ENCODE measurements at regions not wholly inside any gene's neighbourhood (a gene's known extent, or its start where the extent isn't known, plus 50 kb on each side); places are given as distances from the start of the nearest gene placed in this dataset.

DNA sequence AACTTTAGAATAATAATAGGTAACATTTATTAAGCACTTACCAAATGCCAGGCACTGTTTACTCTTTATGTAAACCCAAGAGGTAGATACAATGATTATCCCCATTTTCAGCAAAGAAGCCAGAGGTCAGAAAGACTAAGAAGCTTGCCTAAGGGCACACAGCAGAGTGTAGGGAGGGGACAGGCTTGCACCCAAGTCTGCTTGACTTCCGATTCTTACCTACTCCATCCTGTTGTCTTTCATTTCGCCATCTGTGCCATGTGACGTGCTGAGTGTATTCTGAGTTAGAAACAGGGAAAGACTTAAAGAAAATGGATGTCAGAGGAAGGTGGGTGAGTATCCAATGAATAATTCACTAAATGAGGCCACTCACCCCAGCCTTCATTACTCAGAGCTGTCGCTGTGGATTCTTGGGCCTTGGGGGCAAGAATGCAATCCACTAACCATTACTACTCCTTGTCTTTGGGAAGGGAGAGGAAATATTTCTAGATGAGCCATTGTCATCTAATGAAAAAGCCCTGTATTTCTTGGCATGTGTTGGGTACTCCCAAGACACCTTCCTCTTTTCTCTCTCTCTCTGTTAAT, 76.4 kb upstream of the BCL11A start:
- Histone ChIP-seq H3K4me1 (ENCODE audit: insufficient read depth) (no peaks in the 10 kb centered on the region), H3K9me2 (ENCODE audit: insufficient read depth) (no peaks in the 10 kb centered on the region), H3K9me3 (ENCODE audit: low read depth) (no peaks in the 10 kb centered on the region), H3K79me2 (ENCODE audit: insufficient read depth) (no peaks in the 10 kb centered on the region), H3K27ac (no peak overlapping the region), H3K27me3 (replicated peaks; ENCODE audit: insufficient read depth) (peaks cover 7% of the 10 kb centered on the region; the same call in 1 of the 2 replicates), H4K20me1 (ENCODE audit: insufficient read depth) (no peaks in the 10 kb centered on the region), H3K36me3 (ENCODE audit: low read depth) (no peaks in the 10 kb centered on the region), H3K9ac (no peak overlapping the region), H3F3A (ENCODE audit: insufficient read depth) (no peaks in the 10 kb centered on the region), H2AFZ (no peak overlapping the region), H3K4me2 (ENCODE audit: unreplicated experiment) (no peak overlapping the region), H3K4me3 (no peak overlapping the region)
- DNase-seq: peak; percentile 30
- 35 to 37% methylated on average over 4 of the region's 4 CpGs for WGBS, 2 experiments (ENCODE audit: low coverage in 1 of 2, low lambda C conversion rate in 2 of 2, missing lambda C conversion rate in 2 of 2)
- in situ Hi-C loops (cut with MboI): no loop called here
- TF ChIP-seq EZH2 (IDR thresholded peaks at IDR 0.05; ENCODE audit: insufficient read depth, poor library complexity, severe bottlenecking): no peak

DNA sequence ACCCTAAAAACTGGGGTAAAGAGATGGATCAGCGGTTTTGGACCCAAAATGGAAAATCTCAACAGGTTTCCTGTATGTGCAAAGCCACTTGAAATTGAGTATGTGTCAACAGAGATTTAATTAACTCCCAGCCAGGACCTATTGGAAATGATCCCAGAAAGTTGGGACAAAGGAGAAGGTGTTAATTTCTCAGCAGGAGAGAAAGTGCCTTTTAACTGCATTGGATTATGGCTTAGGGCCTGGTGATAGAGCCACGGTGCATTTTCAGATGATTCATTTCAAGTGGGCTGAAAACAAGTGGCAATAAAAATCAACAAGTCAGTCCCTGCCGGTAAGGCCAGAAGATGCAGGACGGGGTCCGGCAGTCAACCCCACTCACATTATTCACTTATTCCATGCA, 80.2 kb upstream of the BCL11A start:
- H3K9ac ChIP-seq: no peak overlapping the region
- WGBS, 2 experiments (ENCODE audit: low coverage in 1 of 2, low lambda C conversion rate in 2 of 2, missing lambda C conversion rate in 2 of 2): 51 to 59% methylated on average over 5 of the region's 5 CpGs
- TF ChIP-seq EZH2phosphoT487 (IDR thresholded peaks at IDR 0.05; ENCODE audit: insufficient read depth, low read depth): no peak
- TF ChIP-seq EZH2 (IDR thresholded peaks at IDR 0.05; ENCODE audit: insufficient read depth, poor library complexity, severe bottlenecking): no peak
- H3K27me3 ChIP-seq (replicated peaks; ENCODE audit: insufficient read depth): peaks cover 5% of the 10 kb centered on the region
- no peaks in the 10 kb centered on the region for H3K9me2 ChIP-seq (ENCODE audit: insufficient read depth)
- in situ Hi-C loops (cut with MboI): no loop called here
- no peak overlapping the region for H3K27ac ChIP-seq
- H3K4me2 ChIP-seq (ENCODE audit: unreplicated experiment): no peak overlapping the region
- H3K9me3 ChIP-seq (ENCODE audit: low read depth): no peaks in the 10 kb centered on the region
- no peak overlapping the region for H3K4me3 ChIP-seq
- H4K20me1 ChIP-seq (ENCODE audit: insufficient read depth): no peaks in the 10 kb centered on the region
- no peak overlapping the region for H2AFZ ChIP-seq
- DNase-seq: no peak
- H3F3A ChIP-seq (ENCODE audit: insufficient read depth): no peaks in the 10 kb centered on the region
- H3K36me3 ChIP-seq (ENCODE audit: low read depth): no peaks in the 10 kb centered on the region
- no peaks in the 10 kb centered on the region for H3K4me1 ChIP-seq (ENCODE audit: insufficient read depth)
- no peaks in the 10 kb centered on the region for H3K79me2 ChIP-seq (ENCODE audit: insufficient read depth)

- no peaks in the 10 kb centered on the region for H3K9me2 ChIP-seq (ENCODE audit: insufficient read depth)
- H3K9ac ChIP-seq: no peak overlapping the region
- H3K4me2 ChIP-seq (ENCODE audit: unreplicated experiment): no peak overlapping the region
- no peaks in the 10 kb centered on the region for H4K20me1 ChIP-seq (ENCODE audit: insufficient read depth)
- WGBS, 2 experiments (ENCODE audit: low coverage in 1 of 2, low lambda C conversion rate in 2 of 2, missing lambda C conversion rate in 2 of 2): 0 to 44% methylated on average over 1 of the region's 1 CpG
- no peaks in the 10 kb centered on the region for H3F3A ChIP-seq (ENCODE audit: insufficient read depth)
- in situ Hi-C loops (cut with MboI): no loop called here
- peak; percentile 38 for DNase-seq
- no peak overlapping the region for H3K4me3 ChIP-seq
- TF ChIP-seq EZH2phosphoT487 (IDR thresholded peaks at IDR 0.05; ENCODE audit: insufficient read depth, low read depth) (no peak), EZH2 (IDR thresholded peaks at IDR 0.05; ENCODE audit: insufficient read depth, poor library complexity, severe bottlenecking) (no peak)
- peaks cover 11% of the 10 kb centered on the region for H3K27me3 ChIP-seq (replicated peaks; ENCODE audit: insufficient read depth)
- H3K4me1 ChIP-seq (ENCODE audit: insufficient read depth): no peaks in the 10 kb centered on the region
- H2AFZ ChIP-seq: no peak overlapping the region
- H3K36me3 ChIP-seq (ENCODE audit: low read depth): no peaks in the 10 kb centered on the region
- H3K9me3 ChIP-seq (ENCODE audit: low read depth): no peaks in the 10 kb centered on the region
- no peaks in the 10 kb centered on the region for H3K79me2 ChIP-seq (ENCODE audit: insufficient read depth)
- H3K27ac ChIP-seq: no peak overlapping the region
Observed at GRCh38 chr2:60634438-60634837, 81.0 kb upstream of the BCL11A start.

DNA sequence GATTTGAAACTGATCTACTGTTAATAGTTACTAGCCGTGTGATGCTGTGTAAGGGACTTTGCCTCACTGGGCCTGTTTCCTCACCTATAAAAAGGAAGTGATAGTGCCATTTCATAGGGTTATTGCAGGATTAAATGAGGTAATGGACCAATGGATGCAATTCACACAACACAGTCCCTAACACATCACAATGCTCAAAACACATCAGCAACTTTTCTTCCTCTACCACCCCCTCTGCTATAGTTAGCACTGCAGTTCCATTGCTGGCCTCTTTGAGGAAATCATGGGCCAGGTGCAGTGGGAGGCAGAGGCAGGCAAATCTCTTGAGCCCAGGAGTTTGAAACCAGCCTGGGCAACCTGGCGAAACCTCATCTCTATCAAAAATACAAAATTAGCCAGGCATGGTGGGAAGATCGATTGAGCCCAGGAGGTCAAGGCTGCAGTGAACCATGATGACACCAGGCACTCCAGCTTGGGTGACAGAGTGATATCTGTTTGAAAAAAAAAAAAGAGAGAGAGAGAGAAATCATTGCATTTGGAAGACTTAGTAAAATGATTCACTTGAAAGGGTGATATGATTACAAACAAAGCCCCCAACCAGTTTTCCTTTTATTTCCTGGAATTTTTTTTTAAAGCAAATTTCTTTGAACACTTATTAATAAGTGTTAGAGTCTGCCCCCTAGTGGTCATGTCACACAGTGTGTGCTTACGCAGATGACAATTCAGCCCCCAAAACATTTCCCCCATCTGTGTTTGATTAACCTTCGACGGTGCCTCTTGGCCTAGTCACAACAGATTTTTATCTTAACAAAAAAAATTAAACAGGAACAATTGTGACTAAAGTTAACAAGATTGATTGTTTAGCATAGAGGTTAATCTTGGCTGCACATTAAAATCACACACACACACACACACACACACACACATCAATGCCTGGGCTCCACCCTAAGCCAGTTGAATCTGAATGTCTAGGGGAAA, 88.6 kb upstream of the BCL11A start:
- Histone ChIP-seq H3K4me3 (no peak overlapping the region), H3K27ac (no peak overlapping the region), H3K79me2 (ENCODE audit: insufficient read depth) (no peaks in the 10 kb centered on the region), H2AFZ (no peak overlapping the region), H4K20me1 (ENCODE audit: insufficient read depth) (no peaks in the 10 kb centered on the region), H3K9me3 (ENCODE audit: low read depth) (no peaks in the 10 kb centered on the region), H3K27me3 (replicated peaks; ENCODE audit: insufficient read depth) (peaks cover 18% of the 10 kb centered on the region; the same call in 1 of the 2 replicates), H3K9me2 (ENCODE audit: insufficient read depth) (no peaks in the 10 kb centered on the region), H3K4me1 (ENCODE audit: insufficient read depth) (no peaks in the 10 kb centered on the region), H3K9ac (no peak overlapping the region), H3K36me3 (ENCODE audit: low read depth) (no peaks in the 10 kb centered on the region), H3K4me2 (ENCODE audit: unreplicated experiment) (no peak overlapping the region), H3F3A (ENCODE audit: insufficient read depth) (no peaks in the 10 kb centered on the region)
- in situ Hi-C loops (cut with MboI): no loop called here
- TF ChIP-seq EZH2 (IDR thresholded peaks at IDR 0.05; ENCODE audit: insufficient read depth, poor library complexity, severe bottlenecking) (no peak), EZH2phosphoT487 (IDR thresholded peaks at IDR 0.05; ENCODE audit: insufficient read depth, low read depth) (no peak)
- peak; percentile 78 for DNase-seq
- 7 to 12% methylated on average over 6 of the region's 6 CpGs for WGBS, 2 experiments (ENCODE audit: low coverage in 1 of 2, low lambda C conversion rate in 2 of 2, missing lambda C conversion rate in 2 of 2)
